VCaP (cell line): ENCODE measurements at regions not wholly inside any gene's neighbourhood (a gene's known extent, or its start where the extent isn't known, plus 50 kb on each side); places are given as distances from the start of the nearest gene placed in this dataset.

Source experiments
- H3K27ac ChIP-seq: fragments of 450-650 bp; 2 replicates; pipeline ENCODE4 v1.5.1; 2017
- TF ChIP-seq, protein P1 (sequence below): fragments of 450-650 bp; conservative IDR thresholded peaks from 2 replicates; pipeline ENCODE4 v1.5.1; 2017; ENCODE audit warnings: mild to moderate bottlenecking, moderate library complexity

DNA sequence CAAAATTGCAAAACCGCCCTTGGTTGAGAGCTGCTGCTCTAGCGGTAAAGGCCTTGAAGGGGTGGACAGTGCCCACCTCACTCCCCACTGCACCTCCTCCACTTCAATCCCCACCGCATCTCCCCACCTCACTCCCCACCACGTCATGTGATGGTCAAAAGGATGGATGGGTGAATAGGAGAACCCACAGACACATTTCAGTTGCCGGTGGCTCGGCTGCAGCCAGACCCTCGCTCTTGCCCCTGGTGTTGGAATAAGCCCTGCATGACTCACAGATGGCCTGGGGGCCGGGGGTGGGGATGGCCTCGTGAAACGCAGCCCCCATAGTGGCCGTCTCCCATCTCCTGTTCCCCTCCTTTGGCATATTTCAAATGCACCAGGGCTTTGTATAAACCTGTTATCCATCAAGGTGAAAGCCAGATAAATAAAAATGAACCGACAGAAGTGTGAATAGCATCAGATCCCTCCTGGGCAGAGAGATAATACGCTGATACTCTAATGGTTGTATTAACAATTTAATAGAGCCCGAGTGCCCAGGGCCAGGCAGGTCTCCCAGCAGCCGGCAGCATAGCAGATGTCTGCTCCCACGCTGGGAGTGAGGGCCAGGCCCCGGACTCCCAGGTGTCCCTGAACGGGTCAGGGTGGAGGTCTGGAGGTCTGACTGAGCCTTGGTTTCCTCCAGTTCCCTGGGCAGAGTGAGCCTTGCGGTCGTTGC lies 300.3 kb downstream of the NPHP4 start:
- TF ChIP-seq, protein P1, sequence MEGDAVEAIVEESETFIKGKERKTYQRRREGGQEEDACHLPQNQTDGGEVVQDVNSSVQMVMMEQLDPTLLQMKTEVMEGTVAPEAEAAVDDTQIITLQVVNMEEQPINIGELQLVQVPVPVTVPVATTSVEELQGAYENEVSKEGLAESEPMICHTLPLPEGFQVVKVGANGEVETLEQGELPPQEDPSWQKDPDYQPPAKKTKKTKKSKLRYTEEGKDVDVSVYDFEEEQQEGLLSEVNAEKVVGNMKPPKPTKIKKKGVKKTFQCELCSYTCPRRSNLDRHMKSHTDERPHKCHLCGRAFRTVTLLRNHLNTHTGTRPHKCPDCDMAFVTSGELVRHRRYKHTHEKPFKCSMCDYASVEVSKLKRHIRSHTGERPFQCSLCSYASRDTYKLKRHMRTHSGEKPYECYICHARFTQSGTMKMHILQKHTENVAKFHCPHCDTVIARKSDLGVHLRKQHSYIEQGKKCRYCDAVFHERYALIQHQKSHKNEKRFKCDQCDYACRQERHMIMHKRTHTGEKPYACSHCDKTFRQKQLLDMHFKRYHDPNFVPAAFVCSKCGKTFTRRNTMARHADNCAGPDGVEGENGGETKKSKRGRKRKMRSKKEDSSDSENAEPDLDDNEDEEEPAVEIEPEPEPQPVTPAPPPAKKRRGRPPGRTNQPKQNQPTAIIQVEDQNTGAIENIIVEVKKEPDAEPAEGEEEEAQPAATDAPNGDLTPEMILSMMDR = no peak
- H3K27ac ChIP-seq = no peak overlapping the region

GRCh38 chr1:5690898-5691297 lies 301.3 kb downstream of the NPHP4 start:
- TF ChIP-seq, protein P1 = no peak
- H3K27ac ChIP-seq = no peak overlapping the region

GRCh38 chr1:5690291-5690690 lies 301.9 kb downstream of the NPHP4 start:
- TF ChIP-seq, protein P1 = no peak

GRCh38 chr1:5688081-5689077 lies 303.8 kb downstream of the NPHP4 start:
- H3K27ac ChIP-seq = peak overlapping the region; percentile 85
- TF ChIP-seq, protein P1 = no peak

More at GRCh38 chr1:5690291-5690690, 301.9 kb downstream of the NPHP4 start:
- no peak overlapping the region for H3K27ac ChIP-seq

DNA sequence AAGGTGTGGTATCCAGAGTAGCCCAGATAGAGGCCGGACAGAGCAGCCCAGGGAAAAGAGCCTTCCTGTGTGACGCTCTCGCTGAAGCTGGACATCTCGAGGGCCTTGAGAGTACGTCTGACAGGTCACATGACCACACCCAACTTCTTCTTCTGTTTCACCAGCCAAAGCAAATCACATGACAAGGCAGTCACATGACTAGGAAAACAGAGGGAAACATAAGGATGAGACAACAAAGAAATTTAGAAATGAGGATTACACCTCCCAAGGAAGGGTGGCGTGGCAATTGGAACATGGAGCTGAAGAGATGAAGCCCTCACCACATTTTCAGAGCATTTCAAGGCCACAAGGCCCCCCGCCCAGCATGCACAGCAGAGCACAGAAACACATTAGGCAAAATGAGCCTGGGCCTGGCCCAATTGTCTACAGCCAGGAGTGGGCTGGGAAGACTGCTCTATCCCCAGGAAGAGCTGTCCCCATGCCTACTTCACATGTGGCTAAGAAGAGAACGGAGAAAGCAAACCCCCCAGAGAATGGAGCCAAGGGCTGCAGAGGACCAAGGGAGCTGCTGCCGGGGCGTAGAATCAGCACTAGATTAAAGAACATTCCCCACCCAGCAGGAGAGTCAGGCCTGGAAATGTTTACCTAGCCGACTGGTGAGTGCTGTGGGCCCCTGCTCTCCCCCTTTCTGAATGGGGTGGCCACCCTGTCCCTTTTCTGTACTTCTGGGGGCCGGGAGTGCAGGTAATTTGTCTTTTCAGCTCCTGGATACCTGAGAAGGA lies 305.1 kb downstream of the NPHP4 start:
- TF ChIP-seq, protein P1 = no peak
- peak overlapping the region; percentile 85 for H3K27ac ChIP-seq

GRCh38 chr1:5686195-5686594 lies 306.0 kb downstream of the NPHP4 start:
- TF ChIP-seq, protein P1 = no peak

More at GRCh38 chr1:5686195-5686594, 306.0 kb downstream of the NPHP4 start:
- H3K27ac ChIP-seq = no peak overlapping the region
